PFSK-1 (cell line): ENCODE measurements at regions not wholly inside any gene's neighbourhood (a gene's known extent, or its start where the extent isn't known, plus 50 kb on each side); places are given as distances from the start of the nearest gene placed in this dataset.

ENCODE experiments used
- FOXP2 ChIP-seq: optimal IDR thresholded peaks from 2 replicates; pipeline ENCODE3; 2011; ENCODE audit warnings: borderline replicate concordance, control low read depth, inconsistent platforms; ENCODE audit not compliant: insufficient read depth; ENCODE audit errors: extremely low read length, extremely low read depth
- POLR2AphosphoS5 ChIP-seq: IDR thresholded peaks from 2 replicates; pipeline ENCODE4 v1.6.1; 2012; ENCODE audit warnings: low read depth, mild to moderate bottlenecking, control low read depth, low read length, moderate library complexity
- REST ChIP-seq, 2 experiments: IDR thresholded peaks; 2 replicates each; pipeline versions ENCODE4 v1.6.1 to v1.8.0; 2011 to 2012; ENCODE audit warnings: low read depth in 2 of 2, low read length in 2 of 2, control low read depth in 1 of 2, inconsistent platforms in 1 of 2, mild to moderate bottlenecking in 1 of 2, moderate library complexity in 1 of 2; ENCODE audit not compliant: insufficient read depth in 1 of 2
- SIN3A ChIP-seq: IDR thresholded peaks from 2 replicates; pipeline ENCODE4 v1.6.1; 2012; ENCODE audit warnings: mild to moderate bottlenecking, low read length, moderate library complexity, borderline replicate concordance; ENCODE audit not compliant: insufficient read depth
- TAF1 ChIP-seq: IDR thresholded peaks from 2 replicates; pipeline ENCODE4 v1.6.1; 2012; ENCODE audit warnings: low read length, control low read depth, borderline replicate concordance; ENCODE audit not compliant: insufficient read depth

- TF ChIP-seq POLR2AphosphoS5 (no peak), REST (IDR thresholded peaks at IDR 0.05; ENCODE audit: insufficient read depth in 1 of 2, low read depth in 2 of 2, low read length in 2 of 2) (no peak), FOXP2 (no peak), TAF1 (no peak), SIN3A (no peak)
Measured at GRCh38 chr4:35939751-35940150, 304.6 kb downstream of the ARAP2 start.

- no peak for TF ChIP-seq TAF1
- no peak for TF ChIP-seq SIN3A
- no peak for TF ChIP-seq FOXP2
- no peak for TF ChIP-seq REST (IDR thresholded peaks at IDR 0.05; ENCODE audit: insufficient read depth in 1 of 2, low read depth in 2 of 2, low read length in 2 of 2)
- TF ChIP-seq POLR2AphosphoS5, result no peak
Measured at GRCh38 chr4:35942092-35942491, 302.2 kb downstream of the ARAP2 start.

DNA sequence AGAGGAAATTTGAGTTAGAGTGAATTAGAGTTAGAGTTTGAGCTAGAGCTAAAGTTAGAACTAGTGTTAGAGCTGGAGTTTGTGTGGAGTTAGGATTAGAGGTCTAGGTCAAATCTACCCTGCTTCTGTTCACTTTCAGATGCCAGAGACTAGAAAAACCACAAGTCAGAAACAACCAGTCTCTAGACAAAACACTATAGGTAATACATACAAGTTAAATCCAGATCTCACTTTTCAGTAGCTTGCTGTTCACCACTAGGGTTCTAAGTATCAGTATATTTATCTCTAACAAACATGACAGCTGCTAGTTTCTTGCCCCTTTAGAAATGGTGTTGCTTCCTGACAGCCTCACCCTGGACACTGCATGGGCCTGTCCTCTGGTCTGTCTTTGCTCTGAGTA, 300.7 kb downstream of the ARAP2 start:
- no peak for TF ChIP-seq SIN3A
- no peak for TF ChIP-seq TAF1
- TF ChIP-seq FOXP2, result no peak
- TF ChIP-seq REST (IDR thresholded peaks at IDR 0.05; ENCODE audit: insufficient read depth in 1 of 2, low read depth in 2 of 2, low read length in 2 of 2), result no peak
- TF ChIP-seq POLR2AphosphoS5, result no peak

- TF ChIP-seq REST (IDR thresholded peaks at IDR 0.05; ENCODE audit: insufficient read depth in 1 of 2, low read depth in 2 of 2, low read length in 2 of 2), result no peak
- no peak for TF ChIP-seq TAF1
- TF ChIP-seq FOXP2, result no peak
- TF ChIP-seq POLR2AphosphoS5, result no peak
- no peak for TF ChIP-seq SIN3A
Measured at GRCh38 chr4:35948171-35948570, 296.1 kb downstream of the ARAP2 start.

- TF ChIP-seq POLR2AphosphoS5, result no peak
- TF ChIP-seq TAF1, result no peak
- no peak for TF ChIP-seq FOXP2
- TF ChIP-seq SIN3A, result no peak
Measured at GRCh38 chr4:35950442-35950841, 293.9 kb downstream of the ARAP2 start.
